ENCODE measurements at regions not wholly inside any gene's neighbourhood (a gene's known extent, or its start where the extent isn't known, plus 50 kb on each side); places are given as distances from the start of the nearest gene placed in this dataset.

- TF ChIP-seq CTCF (IDR thresholded peaks at IDR 0.05; ENCODE audit: low read depth, low read length) (no peak), MAX (IDR thresholded peaks at IDR 0.05; ENCODE audit: low read depth, low read length) (no peak)
Observed at GRCh38 chr4:176883681-176884418, 91.1 kb upstream of the VEGFC start.

Measured in NB4 (cell line).